ENCODE measurements at regions not wholly inside any gene's neighbourhood (a gene's known extent, or its start where the extent isn't known, plus 50 kb on each side); places are given as distances from the start of the nearest gene placed in this dataset.

GRCh38 chr14:26959972-26960660, 362.3 kb upstream of the NOVA1 start:
- Histone ChIP-seq H3K27ac (no peak overlapping the region), H3K36me3 (ENCODE audit: insufficient read depth, low read length) (no peaks in the 10 kb centered on the region), H3K4me3 (no peak overlapping the region), H3K9me3 (ENCODE audit: low read depth, low read length) (no peaks in the 10 kb centered on the region), H3K9ac (ENCODE audit: insufficient read length) (no peak overlapping the region)
- DNase-seq (ENCODE audit: low read depth, low spot score), result no peak
- TF ChIP-seq FOXP2 (optimal IDR thresholded peaks at IDR 0.05; ENCODE audit: control extremely low read depth, extremely low read length, insufficient read depth) (no peak), POLR2AphosphoS5 (IDR thresholded peaks at IDR 0.05; ENCODE audit: borderline replicate concordance, low read depth, low read length) (no peak), EZH2 (IDR thresholded peaks at IDR 0.05) (no peak)

- no peak for DNase-seq (ENCODE audit: low read depth, low spot score)
- H3K9ac ChIP-seq (ENCODE audit: insufficient read length), result no peak overlapping the region
- no peak overlapping the region for H3K27ac ChIP-seq
- no peak for TF ChIP-seq FOXP2 (optimal IDR thresholded peaks at IDR 0.05; ENCODE audit: control extremely low read depth, extremely low read length, insufficient read depth)
- TF ChIP-seq POLR2AphosphoS5 (IDR thresholded peaks at IDR 0.05; ENCODE audit: borderline replicate concordance, low read depth, low read length), result no peak
- TF ChIP-seq EZH2 (IDR thresholded peaks at IDR 0.05), result no peak
- no peak overlapping the region for H3K4me3 ChIP-seq
- no peaks in the 10 kb centered on the region for H3K9me3 ChIP-seq (ENCODE audit: low read depth, low read length)
- H3K36me3 ChIP-seq (ENCODE audit: insufficient read depth, low read length), result no peaks in the 10 kb centered on the region
Measured at GRCh38 chr14:26963711-26964110, 365.9 kb upstream of the NOVA1 start.

DNA sequence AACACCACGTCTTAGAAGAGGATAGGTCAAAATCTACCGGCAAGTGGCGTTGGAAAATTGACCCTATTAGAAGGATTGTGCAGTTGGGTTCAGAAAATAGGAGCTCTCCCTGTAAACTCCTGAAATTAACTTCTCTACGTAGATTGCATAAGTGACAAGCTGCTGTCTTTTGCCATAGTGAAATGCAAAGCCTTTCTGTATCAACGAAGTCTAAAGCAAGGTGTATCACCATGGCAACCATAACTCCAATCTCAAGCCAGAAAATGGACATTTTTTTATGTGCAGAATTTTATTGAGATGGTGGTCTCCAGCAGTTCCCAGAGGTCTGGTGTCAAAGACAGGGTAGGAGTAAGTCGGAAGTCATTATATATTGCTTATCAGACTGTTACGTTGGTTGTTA, 367.7 kb upstream of the NOVA1 start:
- no peak for DNase-seq (ENCODE audit: low read depth, low spot score)
- Histone ChIP-seq H3K9ac (ENCODE audit: insufficient read length) (no peak overlapping the region), H3K4me3 (no peak overlapping the region), H3K9me3 (ENCODE audit: low read depth, low read length) (no peaks in the 10 kb centered on the region), H3K27ac (no peak overlapping the region), H3K36me3 (ENCODE audit: insufficient read depth, low read length) (no peaks in the 10 kb centered on the region)
- TF ChIP-seq FOXP2 (optimal IDR thresholded peaks at IDR 0.05; ENCODE audit: control extremely low read depth, extremely low read length, insufficient read depth), result no peak
- TF ChIP-seq EZH2 (IDR thresholded peaks at IDR 0.05), result no peak
- no peak for TF ChIP-seq POLR2AphosphoS5 (IDR thresholded peaks at IDR 0.05; ENCODE audit: borderline replicate concordance, low read depth, low read length)

- H3K9ac ChIP-seq (ENCODE audit: insufficient read length), result no peak overlapping the region
- H3K4me3 ChIP-seq, result no peak overlapping the region
- TF ChIP-seq EZH2 (IDR thresholded peaks at IDR 0.05) (no peak), POLR2AphosphoS5 (IDR thresholded peaks at IDR 0.05; ENCODE audit: borderline replicate concordance, low read depth, low read length) (no peak), FOXP2 (optimal IDR thresholded peaks at IDR 0.05; ENCODE audit: control extremely low read depth, extremely low read length, insufficient read depth) (no peak)
- no peak for DNase-seq (ENCODE audit: low read depth, low spot score)
- no peaks in the 10 kb centered on the region for H3K9me3 ChIP-seq (ENCODE audit: low read depth, low read length)
- no peak overlapping the region for H3K27ac ChIP-seq
- H3K36me3 ChIP-seq (ENCODE audit: insufficient read depth, low read length), result no peaks in the 10 kb centered on the region
Measured at GRCh38 chr14:26966908-26967307, 369.1 kb upstream of the NOVA1 start.

- DNase-seq (ENCODE audit: low read depth, low spot score), result no peak
Measured at GRCh38 chr14:26974965-26975364, 377.1 kb upstream of the NOVA1 start.

GRCh38 chr14:26982071-26982470, 384.2 kb upstream of the NOVA1 start:
- no peak overlapping the region for H3K27ac ChIP-seq
- TF ChIP-seq FOXP2 (optimal IDR thresholded peaks at IDR 0.05; ENCODE audit: control extremely low read depth, extremely low read length, insufficient read depth), result no peak
- TF ChIP-seq POLR2AphosphoS5 (IDR thresholded peaks at IDR 0.05; ENCODE audit: borderline replicate concordance, low read depth, low read length), result no peak
- TF ChIP-seq EZH2 (IDR thresholded peaks at IDR 0.05), result no peak
- H3K36me3 ChIP-seq (ENCODE audit: insufficient read depth, low read length), result no peaks in the 10 kb centered on the region
- no peaks in the 10 kb centered on the region for H3K9me3 ChIP-seq (ENCODE audit: low read depth, low read length)
- no peak for DNase-seq (ENCODE audit: low read depth, low spot score)
- no peak overlapping the region for H3K9ac ChIP-seq (ENCODE audit: insufficient read length)
- H3K4me3 ChIP-seq, result no peak overlapping the region

More at GRCh38 chr14:26974965-26975364, 377.1 kb upstream of the NOVA1 start:
- Histone ChIP-seq H3K27ac (no peak overlapping the region), H3K4me3 (no peak overlapping the region), H3K9ac (ENCODE audit: insufficient read length) (no peak overlapping the region), H3K9me3 (ENCODE audit: low read depth, low read length) (no peaks in the 10 kb centered on the region), H3K36me3 (ENCODE audit: insufficient read depth, low read length) (no peaks in the 10 kb centered on the region)
- TF ChIP-seq POLR2AphosphoS5 (IDR thresholded peaks at IDR 0.05; ENCODE audit: borderline replicate concordance, low read depth, low read length), result no peak
- no peak for TF ChIP-seq FOXP2 (optimal IDR thresholded peaks at IDR 0.05; ENCODE audit: control extremely low read depth, extremely low read length, insufficient read depth)

GRCh38 chr14:26984311-26985177, 386.7 kb upstream of the NOVA1 start:
- no peak overlapping the region for H3K9ac ChIP-seq (ENCODE audit: insufficient read length)
- H3K27ac ChIP-seq, result no peak overlapping the region
- H3K4me3 ChIP-seq, result no peak overlapping the region
- TF ChIP-seq POLR2AphosphoS5 (IDR thresholded peaks at IDR 0.05; ENCODE audit: borderline replicate concordance, low read depth, low read length), result no peak
- no peak for TF ChIP-seq FOXP2 (optimal IDR thresholded peaks at IDR 0.05; ENCODE audit: control extremely low read depth, extremely low read length, insufficient read depth)
- TF ChIP-seq EZH2 (IDR thresholded peaks at IDR 0.05), result no peak
- no peaks in the 10 kb centered on the region for H3K36me3 ChIP-seq (ENCODE audit: insufficient read depth, low read length)
- no peaks in the 10 kb centered on the region for H3K9me3 ChIP-seq (ENCODE audit: low read depth, low read length)
- no peak for DNase-seq (ENCODE audit: low read depth, low spot score)

DNA sequence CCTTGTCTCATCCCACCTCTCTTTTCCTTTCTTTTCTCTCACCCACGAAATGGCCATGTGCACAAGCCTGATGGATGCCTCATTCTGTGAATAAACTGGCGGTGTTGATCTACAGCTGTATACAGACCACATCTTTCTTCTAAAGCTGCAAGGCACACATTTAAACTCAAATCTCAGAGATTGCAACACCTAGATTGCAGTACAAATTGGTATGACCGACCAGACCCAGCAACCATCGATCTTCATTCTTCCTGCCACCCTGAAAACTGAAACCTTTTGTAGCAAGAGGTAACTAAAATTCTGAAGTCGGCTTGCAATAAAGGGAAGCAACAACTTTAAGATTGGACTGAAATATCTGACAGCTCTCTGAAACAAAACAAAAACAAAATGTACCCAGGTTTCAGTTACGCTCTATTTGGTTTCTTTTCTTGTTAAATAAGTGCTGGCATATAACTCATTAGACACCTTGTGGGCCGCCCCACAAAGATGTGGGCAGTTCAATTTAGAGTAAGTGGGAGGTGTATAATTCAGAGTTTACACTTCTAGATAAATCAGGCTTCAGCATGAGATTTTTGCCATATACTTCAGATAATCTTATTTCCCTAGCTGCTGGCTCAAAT, 390.0 kb upstream of the NOVA1 start:
- TF ChIP-seq EZH2 (IDR thresholded peaks at IDR 0.05) (no peak), POLR2AphosphoS5 (IDR thresholded peaks at IDR 0.05; ENCODE audit: borderline replicate concordance, low read depth, low read length) (no peak), FOXP2 (optimal IDR thresholded peaks at IDR 0.05; ENCODE audit: control extremely low read depth, extremely low read length, insufficient read depth) (no peak)
- Histone ChIP-seq H3K36me3 (ENCODE audit: insufficient read depth, low read length) (no peaks in the 10 kb centered on the region), H3K9me3 (ENCODE audit: low read depth, low read length) (no peaks in the 10 kb centered on the region), H3K27ac (no peak overlapping the region), H3K4me3 (no peak overlapping the region), H3K9ac (ENCODE audit: insufficient read length) (no peak overlapping the region)
- no peak for DNase-seq (ENCODE audit: low read depth, low spot score)
